ENCODE measurements at regions not wholly inside any gene's neighbourhood (a gene's known extent, or its start where the extent isn't known, plus 50 kb on each side); places are given as distances from the start of the nearest gene placed in this dataset.

DNA sequence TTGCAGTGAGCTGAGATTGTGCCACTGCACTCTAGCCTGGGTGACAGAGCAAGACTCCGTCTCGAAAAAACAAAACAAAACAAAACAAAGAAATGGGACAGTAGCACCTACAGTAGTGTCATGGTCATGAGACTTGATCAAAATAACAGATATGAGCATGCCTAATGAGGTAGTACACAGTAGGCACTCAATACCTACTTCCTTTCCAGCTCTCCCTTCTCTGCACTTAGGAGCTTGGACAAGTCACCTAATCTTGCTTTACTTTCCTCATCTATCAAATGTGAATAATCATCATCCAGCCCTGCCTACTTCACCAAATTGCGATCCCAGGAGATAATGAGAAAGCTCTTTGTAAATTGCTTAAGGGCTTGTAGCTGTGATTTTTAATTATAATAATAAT, 55.4 kb upstream of the EPB41L1 start:
- Histone ChIP-seq H3K9me1 (replicated peaks; ENCODE audit: control insufficient read depth, extremely low read depth, insufficient read depth, low read length) (no peaks in the 10 kb centered on the region), H3K79me2 (ENCODE audit: control insufficient read depth, insufficient read depth, low read length) (no peaks in the 10 kb centered on the region), H3K4me2 (ENCODE audit: insufficient read depth, low read length) (no peak overlapping the region), H4K20me1 (replicated peaks; ENCODE audit: control insufficient read depth, extremely low read depth, insufficient read depth, low read length) (no peaks in the 10 kb centered on the region), H3K4me1 (ENCODE audit: control insufficient read depth, extremely low read depth, insufficient read depth, low read length) (peaks cover 26% of the 10 kb centered on the region), H3K4me3 (replicated peaks in 1 of 3; ENCODE audit: insufficient read depth in 1 of 3, low read depth in 1 of 3, low read length in 3 of 3) (no peak overlapping the region), H3K27ac (ENCODE audit: insufficient read depth, low read depth, low read length) (no peak overlapping the region), H2AFZ (ENCODE audit: low read depth, low read length) (no peak overlapping the region), H3K27me3 (ENCODE audit: control insufficient read depth in 2 of 2, insufficient read depth in 2 of 2, low read length in 2 of 2) (no peaks in the 10 kb centered on the region), H3K9ac (replicated peaks; ENCODE audit: extremely low read depth, insufficient read depth, low read length) (no peak overlapping the region), H3K36me3 (ENCODE audit: control insufficient read depth in 2 of 2, extremely low read depth in 1 of 2, insufficient read depth in 2 of 2, low read length in 2 of 2) (no peaks in the 10 kb centered on the region), H3K9me3 (replicated peaks; ENCODE audit: control insufficient read depth, insufficient read depth, low read length) (no peaks in the 10 kb centered on the region)
- DNase-seq (ENCODE audit: low read depth, low spot score) = no peak
- intact Hi-C loops (cut with micrococcal nuclease) (loop anchor here (2.0 to 5.0 kb wide), 2 partner anchors 34 to 38 kb away; no protein-coding TSS in a partner anchor), dilution Hi-C loops (cut with MboI; ENCODE audit: extremely low pct_ligation_motif_present, low sequenced_read_pairs) (no loop called here)
- BruUV-seq (replicated peaks) = no TSS peak
- TF ChIP-seq, protein P1, sequence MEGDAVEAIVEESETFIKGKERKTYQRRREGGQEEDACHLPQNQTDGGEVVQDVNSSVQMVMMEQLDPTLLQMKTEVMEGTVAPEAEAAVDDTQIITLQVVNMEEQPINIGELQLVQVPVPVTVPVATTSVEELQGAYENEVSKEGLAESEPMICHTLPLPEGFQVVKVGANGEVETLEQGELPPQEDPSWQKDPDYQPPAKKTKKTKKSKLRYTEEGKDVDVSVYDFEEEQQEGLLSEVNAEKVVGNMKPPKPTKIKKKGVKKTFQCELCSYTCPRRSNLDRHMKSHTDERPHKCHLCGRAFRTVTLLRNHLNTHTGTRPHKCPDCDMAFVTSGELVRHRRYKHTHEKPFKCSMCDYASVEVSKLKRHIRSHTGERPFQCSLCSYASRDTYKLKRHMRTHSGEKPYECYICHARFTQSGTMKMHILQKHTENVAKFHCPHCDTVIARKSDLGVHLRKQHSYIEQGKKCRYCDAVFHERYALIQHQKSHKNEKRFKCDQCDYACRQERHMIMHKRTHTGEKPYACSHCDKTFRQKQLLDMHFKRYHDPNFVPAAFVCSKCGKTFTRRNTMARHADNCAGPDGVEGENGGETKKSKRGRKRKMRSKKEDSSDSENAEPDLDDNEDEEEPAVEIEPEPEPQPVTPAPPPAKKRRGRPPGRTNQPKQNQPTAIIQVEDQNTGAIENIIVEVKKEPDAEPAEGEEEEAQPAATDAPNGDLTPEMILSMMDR (IDR thresholded peaks at IDR 0.05; ENCODE audit: extremely low read depth in 1 of 2, insufficient read depth in 1 of 2, low read depth in 1 of 2, low read length in 2 of 2) = no peak
- ChIA-PET POLR2A (interaction anchor here (2.1 kb wide), 1 partner anchor 34 kb away, joined by 6 read pairs; no protein-coding TSS in a partner anchor), CTCF (interaction anchor here (1.0 to 5.7 kb wide), 3 partner anchors 39 to 108 kb away, joined by 3 to 50 read pairs (median 21); no protein-coding TSS in a partner anchor)
- no peak for FAIRE-seq

DNA sequence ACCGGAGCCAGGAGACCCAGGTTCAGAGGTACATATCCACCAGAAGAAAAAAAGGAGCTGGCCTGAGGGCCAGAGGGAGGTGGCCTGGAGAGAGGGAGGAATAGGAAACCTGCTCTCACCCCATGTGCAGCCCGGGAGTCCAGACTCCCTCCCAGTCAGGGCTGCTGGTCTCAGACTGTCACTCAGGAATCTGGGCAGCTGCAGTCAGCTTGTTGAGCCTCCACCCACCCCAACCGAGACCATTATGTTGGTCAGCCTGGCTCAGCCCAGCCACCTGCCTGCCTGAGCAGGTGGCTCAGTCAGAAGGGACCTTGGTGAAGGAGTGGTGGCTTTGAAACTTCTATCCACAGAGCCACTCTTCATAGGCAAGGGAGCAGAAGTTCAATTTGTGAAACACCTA, 53.3 kb upstream of the EPB41L1 start:
- no peak for FAIRE-seq
- POLR2A ChIA-PET = no interaction called here
- Histone ChIP-seq H3K9me3 (replicated peaks; ENCODE audit: control insufficient read depth, insufficient read depth, low read length) (no peaks in the 10 kb centered on the region), H3K27me3 (ENCODE audit: control insufficient read depth in 2 of 2, insufficient read depth in 2 of 2, low read length in 2 of 2) (no peaks in the 10 kb centered on the region), H3K9ac (replicated peaks; ENCODE audit: extremely low read depth, insufficient read depth, low read length) (no peak overlapping the region), H3K9me1 (replicated peaks; ENCODE audit: control insufficient read depth, extremely low read depth, insufficient read depth, low read length) (no peaks in the 10 kb centered on the region), H3K36me3 (ENCODE audit: control insufficient read depth in 2 of 2, extremely low read depth in 1 of 2, insufficient read depth in 2 of 2, low read length in 2 of 2) (no peaks in the 10 kb centered on the region), H2AFZ (ENCODE audit: low read depth, low read length) (no peak overlapping the region), H3K27ac (ENCODE audit: insufficient read depth, low read depth, low read length) (no peak overlapping the region), H4K20me1 (replicated peaks; ENCODE audit: control insufficient read depth, extremely low read depth, insufficient read depth, low read length) (no peaks in the 10 kb centered on the region), H3K4me3 (replicated peaks in 1 of 3; ENCODE audit: insufficient read depth in 1 of 3, low read depth in 1 of 3, low read length in 3 of 3) (no peak overlapping the region), H3K4me2 (ENCODE audit: insufficient read depth, low read length) (no peak overlapping the region), H3K4me1 (ENCODE audit: control insufficient read depth, extremely low read depth, insufficient read depth, low read length) (peaks cover 24% of the 10 kb centered on the region), H3K79me2 (ENCODE audit: control insufficient read depth, insufficient read depth, low read length) (no peaks in the 10 kb centered on the region)
- BruUV-seq (replicated peaks) = no TSS peak
- DNase-seq (ENCODE audit: low read depth, low spot score) = no peak
- CTCF ChIA-PET = interaction anchor here (1.6 kb wide), 2 partner anchors 38 to 108 kb away, joined by 4 to 6 read pairs; no protein-coding TSS in a partner anchor
- TF ChIP-seq, protein P1 (IDR thresholded peaks at IDR 0.05; ENCODE audit: extremely low read depth in 1 of 2, insufficient read depth in 1 of 2, low read depth in 1 of 2, low read length in 2 of 2) = no peak
- TF ChIP-seq JUN (IDR thresholded peaks at IDR 0.05; ENCODE audit: borderline replicate concordance, insufficient read depth, insufficient read length, low read depth) = no peak
- TF ChIP-seq POLR2AphosphoS5 (IDR thresholded peaks at IDR 0.05; ENCODE audit: insufficient read depth, low read depth, low read length) = no peak
- no peak for TF ChIP-seq EZH2 (IDR thresholded peaks at IDR 0.05; ENCODE audit: borderline replicate concordance, low read depth, low read length, severe bottlenecking)
- no peak for TF ChIP-seq POLR2A (IDR thresholded peaks at IDR 0.05; ENCODE audit: low read depth, low read length)
- no peak for TF ChIP-seq MYC (IDR thresholded peaks at IDR 0.05; ENCODE audit: low read depth, low read length)
- TF ChIP-seq FOS (IDR thresholded peaks at IDR 0.05; ENCODE audit: borderline replicate concordance, insufficient read depth, low read length) = no peak
- TF ChIP-seq, protein P2, sequence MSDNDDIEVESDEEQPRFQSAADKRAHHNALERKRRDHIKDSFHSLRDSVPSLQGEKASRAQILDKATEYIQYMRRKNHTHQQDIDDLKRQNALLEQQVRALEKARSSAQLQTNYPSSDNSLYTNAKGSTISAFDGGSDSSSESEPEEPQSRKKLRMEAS (IDR thresholded peaks at IDR 0.05; ENCODE audit: insufficient read depth, insufficient read length) = no peak
- no peak for TF ChIP-seq GATA2 (IDR thresholded peaks at IDR 0.05; ENCODE audit: insufficient read depth, insufficient read length, low read depth, low read length)
- intact Hi-C loops (cut with micrococcal nuclease) = no loop called here
- dilution Hi-C loops (cut with MboI; ENCODE audit: extremely low pct_ligation_motif_present, low sequenced_read_pairs) = no loop called here

All from endothelial cell of umbilical vein (primary cell).